ENCODE measurements at regions not wholly inside any gene's neighbourhood (a gene's known extent, or its start where the extent isn't known, plus 50 kb on each side); places are given as distances from the start of the nearest gene placed in this dataset.

DNA sequence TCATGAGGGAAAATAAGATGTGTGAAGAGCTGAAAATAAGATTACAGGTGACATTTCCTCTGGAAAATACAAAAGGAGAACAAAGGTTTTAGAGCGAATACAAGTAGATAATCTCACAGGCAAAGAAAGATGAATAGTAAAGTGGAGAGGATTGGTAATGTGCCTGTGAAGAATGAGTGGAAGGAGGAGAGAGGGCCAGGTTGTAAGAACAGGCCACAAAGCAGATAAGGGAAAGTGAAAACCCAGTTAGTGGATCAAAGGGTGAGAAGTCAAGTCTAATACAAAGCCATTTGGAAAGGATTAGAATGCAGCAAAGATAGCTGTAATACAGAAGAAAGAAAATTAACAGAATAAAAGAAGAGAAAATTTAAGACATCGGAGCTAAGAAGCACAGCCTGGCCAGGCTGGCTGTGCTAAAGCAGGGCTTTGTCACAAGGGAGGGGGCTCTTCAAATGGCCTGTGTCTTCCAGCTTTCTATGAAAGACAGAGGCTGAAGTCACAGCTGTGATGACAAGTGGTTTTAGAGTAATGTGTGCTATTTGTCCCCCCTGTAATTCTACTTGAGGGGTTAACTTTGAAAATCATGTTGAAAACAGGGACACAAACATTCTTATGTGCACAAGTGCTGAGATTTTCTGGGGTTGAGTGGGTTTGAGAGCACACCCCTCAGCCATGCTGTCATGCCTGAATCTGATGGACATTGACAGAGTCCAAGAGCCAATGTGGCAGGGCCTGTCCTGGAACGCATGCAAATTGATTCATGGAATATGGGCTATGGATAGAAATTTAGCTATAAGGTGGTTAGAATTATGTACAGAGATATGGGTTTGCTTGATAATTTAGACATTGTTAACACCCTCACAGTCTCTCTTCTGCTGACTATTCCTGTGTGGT lies 344.5 kb upstream of the NAV3 start:
- Histone ChIP-seq H3K27ac (no peak overlapping the region), H3K4me1 (ENCODE audit: low read depth) (peaks cover 10% of the 10 kb centered on the region), H3K4me3 (no peak overlapping the region), H3K9me3 (ENCODE audit: low read depth) (no peaks in the 10 kb centered on the region), H3K27me3 (no peaks in the 10 kb centered on the region), H3K36me3 (no peaks in the 10 kb centered on the region)
- peak in 1 of 2 donors; percentile 2 for DNase-seq (ENCODE audit: low read depth in 1 of 2, low spot score in 1 of 2)
- TF ChIP-seq CTCF (IDR thresholded peaks at IDR 0.05; ENCODE audit: low read depth, low read length), result no peak

DNA sequence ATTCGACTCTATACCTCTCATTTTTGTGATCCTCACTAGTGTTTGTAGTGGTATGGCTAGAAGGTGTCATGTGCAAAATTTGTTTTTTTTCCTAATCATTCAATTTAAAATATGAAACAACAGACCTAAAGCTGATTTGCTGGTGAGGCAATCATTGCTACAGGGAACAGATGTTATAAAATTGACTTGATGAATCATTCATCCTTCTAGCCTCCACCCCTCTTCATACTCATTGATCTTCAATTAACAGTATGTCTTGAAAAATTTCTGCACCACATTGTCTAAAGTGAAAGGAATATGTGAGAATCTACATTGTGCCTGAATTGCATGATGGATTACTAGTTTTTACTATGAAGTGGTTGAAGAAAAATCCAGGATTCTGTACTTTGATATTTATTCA lies 349.0 kb upstream of the NAV3 start:
- Histone ChIP-seq H3K36me3 (no peaks in the 10 kb centered on the region), H3K4me3 (no peak overlapping the region), H3K4me1 (ENCODE audit: low read depth) (peaks cover 5% of the 10 kb centered on the region), H3K27ac (no peak overlapping the region), H3K9me3 (ENCODE audit: low read depth) (no peaks in the 10 kb centered on the region), H3K27me3 (no peaks in the 10 kb centered on the region)
- DNase-seq (ENCODE audit: low read depth in 1 of 2, low spot score in 1 of 2), result no peak
- no peak for TF ChIP-seq CTCF (IDR thresholded peaks at IDR 0.05; ENCODE audit: low read depth, low read length)

GRCh38 chr12:77477907-77478533 lies 352.7 kb upstream of the NAV3 start:
- TF ChIP-seq CTCF (IDR thresholded peaks at IDR 0.05; ENCODE audit: low read depth, low read length), result no peak
- Histone ChIP-seq H3K27ac (no peak overlapping the region), H3K27me3 (no peaks in the 10 kb centered on the region), H3K4me3 (no peak overlapping the region), H3K9me3 (ENCODE audit: low read depth) (no peaks in the 10 kb centered on the region), H3K4me1 (ENCODE audit: low read depth) (no peaks in the 10 kb centered on the region), H3K36me3 (no peaks in the 10 kb centered on the region)
- no peak for DNase-seq (ENCODE audit: low read depth in 1 of 2, low spot score in 1 of 2)

GRCh38 chr12:77471801-77472200 lies 358.9 kb upstream of the NAV3 start:
- no peaks in the 10 kb centered on the region for H3K4me1 ChIP-seq (ENCODE audit: low read depth)
- no peak for TF ChIP-seq CTCF (IDR thresholded peaks at IDR 0.05; ENCODE audit: low read depth, low read length)
- DNase-seq (ENCODE audit: low read depth in 1 of 2, low spot score in 1 of 2), result no peak

GRCh38 chr12:77469578-77470333 lies 360.9 kb upstream of the NAV3 start:
- no peak for DNase-seq (ENCODE audit: low read depth in 1 of 2, low spot score in 1 of 2)
- Histone ChIP-seq H3K36me3 (no peaks in the 10 kb centered on the region), H3K9me3 (ENCODE audit: low read depth) (no peaks in the 10 kb centered on the region), H3K27me3 (no peaks in the 10 kb centered on the region), H3K4me3 (no peak overlapping the region), H3K4me1 (ENCODE audit: low read depth) (no peaks in the 10 kb centered on the region), H3K27ac (no peak overlapping the region)
- no peak for TF ChIP-seq CTCF (IDR thresholded peaks at IDR 0.05; ENCODE audit: low read depth, low read length)

More at GRCh38 chr12:77471801-77472200, 358.9 kb upstream of the NAV3 start:
- no peaks in the 10 kb centered on the region for H3K36me3 ChIP-seq
- H3K27me3 ChIP-seq, result no peaks in the 10 kb centered on the region
- no peak overlapping the region for H3K27ac ChIP-seq
- no peaks in the 10 kb centered on the region for H3K9me3 ChIP-seq (ENCODE audit: low read depth)
- H3K4me3 ChIP-seq, result no peak overlapping the region

Measured in cardiac muscle cell (in vitro differentiated cells and primary cell).